ENCODE measurements at regions not wholly inside any gene's neighbourhood (a gene's known extent, or its start where the extent isn't known, plus 50 kb on each side); places are given as distances from the start of the nearest gene placed in this dataset.

DNA sequence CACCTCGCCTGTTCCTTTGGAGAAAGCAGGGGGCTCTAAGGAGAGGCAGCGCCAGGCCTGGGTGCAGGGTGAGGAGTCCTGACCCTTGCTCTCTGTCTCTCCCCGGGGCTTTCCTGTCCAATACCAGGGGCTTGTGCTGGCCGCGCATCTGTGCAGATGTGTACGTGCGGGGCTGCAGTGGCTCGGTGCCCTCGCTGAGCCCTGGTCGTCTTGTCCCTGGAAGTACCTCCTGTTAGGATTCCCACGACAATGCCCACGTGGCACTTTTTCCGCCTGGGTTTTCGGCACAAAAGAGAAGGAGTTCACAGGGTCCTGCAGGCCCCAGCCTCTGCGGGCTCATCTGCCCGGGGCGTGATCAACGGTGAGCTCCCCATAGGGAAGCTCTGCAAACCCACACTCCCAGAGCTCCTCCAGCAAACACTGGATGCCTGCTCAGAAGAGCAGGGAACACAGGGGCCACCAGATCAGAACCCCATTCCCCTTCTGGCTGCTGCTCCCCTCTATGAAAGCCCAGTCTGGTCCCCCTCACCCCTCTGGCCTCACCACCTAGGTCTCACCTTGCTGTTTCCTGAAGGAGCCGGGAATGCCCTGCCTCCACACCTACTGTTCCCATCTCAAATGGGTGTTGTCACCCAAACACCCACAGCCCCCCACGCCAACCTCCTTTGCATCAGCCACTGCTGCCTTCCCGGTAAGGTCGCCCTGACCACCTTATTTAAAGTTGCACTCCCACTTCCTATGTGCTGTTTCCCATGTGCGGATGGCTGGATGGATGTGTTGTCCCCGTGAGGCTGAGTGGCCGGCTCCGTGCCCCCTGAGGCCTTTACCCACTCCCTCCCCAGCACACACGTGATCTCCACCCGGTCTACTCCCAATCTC, 62.6 kb upstream of the PRR20G start:
- DNase-seq (ENCODE audit: low read depth, low spot score): no peak

DNA sequence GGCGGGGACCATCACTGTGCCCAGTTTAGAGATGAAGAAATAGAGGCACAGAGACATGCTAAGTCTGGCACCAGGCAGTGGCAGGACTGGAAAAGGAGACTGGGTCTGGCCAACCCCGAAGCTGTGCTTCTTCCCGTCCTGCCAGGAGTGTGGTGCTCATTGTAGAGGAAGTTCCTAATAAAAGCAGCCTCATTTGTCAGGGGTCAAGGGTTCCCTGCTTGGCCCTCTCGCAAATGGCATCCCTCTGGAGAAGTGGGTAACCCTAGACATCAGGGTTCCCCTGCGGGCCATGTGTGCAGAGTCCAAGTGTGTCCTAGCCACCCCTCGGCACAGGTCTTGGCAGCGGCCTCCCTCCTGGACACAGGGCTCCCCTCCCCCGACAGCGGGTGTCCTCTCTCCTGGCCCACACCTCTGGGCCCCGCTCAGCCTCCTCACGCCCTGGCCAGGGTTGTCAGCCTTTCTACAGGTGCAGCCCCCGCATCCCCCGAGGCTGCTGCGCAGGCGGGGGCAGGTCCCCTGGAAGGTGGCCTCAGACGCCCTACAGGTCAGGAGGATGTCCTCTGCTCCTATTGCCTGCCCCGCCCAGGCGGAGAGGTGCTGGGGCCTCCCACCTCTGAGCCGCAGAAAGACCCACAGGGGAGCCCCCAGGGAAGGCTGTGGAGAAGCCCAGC, 61.8 kb upstream of the PRR20G start:
- no peak for DNase-seq (ENCODE audit: low read depth, low spot score)

DNA sequence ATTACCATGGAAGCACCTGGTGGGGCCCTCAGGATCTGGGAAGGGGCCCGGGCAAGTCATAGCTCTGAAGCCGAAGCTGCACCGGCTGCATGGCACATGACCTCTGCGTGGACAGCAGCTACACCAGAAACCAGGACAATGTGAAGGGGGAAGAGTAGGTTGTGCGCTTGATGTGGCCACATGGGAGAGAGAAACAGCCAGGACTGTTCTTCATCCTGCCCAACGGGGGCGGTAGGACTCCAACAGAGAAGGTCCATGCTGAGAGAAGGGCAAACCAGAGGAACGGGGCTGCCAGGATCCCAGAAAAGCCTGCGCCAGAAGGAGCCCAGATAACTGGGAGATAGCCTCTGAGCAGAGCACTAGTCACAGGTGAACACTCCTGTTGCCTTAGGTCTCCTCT, 54.9 kb upstream of the PRR20G start:
- peak; percentile 9 for DNase-seq (ENCODE audit: low read depth, low spot score)

DNA sequence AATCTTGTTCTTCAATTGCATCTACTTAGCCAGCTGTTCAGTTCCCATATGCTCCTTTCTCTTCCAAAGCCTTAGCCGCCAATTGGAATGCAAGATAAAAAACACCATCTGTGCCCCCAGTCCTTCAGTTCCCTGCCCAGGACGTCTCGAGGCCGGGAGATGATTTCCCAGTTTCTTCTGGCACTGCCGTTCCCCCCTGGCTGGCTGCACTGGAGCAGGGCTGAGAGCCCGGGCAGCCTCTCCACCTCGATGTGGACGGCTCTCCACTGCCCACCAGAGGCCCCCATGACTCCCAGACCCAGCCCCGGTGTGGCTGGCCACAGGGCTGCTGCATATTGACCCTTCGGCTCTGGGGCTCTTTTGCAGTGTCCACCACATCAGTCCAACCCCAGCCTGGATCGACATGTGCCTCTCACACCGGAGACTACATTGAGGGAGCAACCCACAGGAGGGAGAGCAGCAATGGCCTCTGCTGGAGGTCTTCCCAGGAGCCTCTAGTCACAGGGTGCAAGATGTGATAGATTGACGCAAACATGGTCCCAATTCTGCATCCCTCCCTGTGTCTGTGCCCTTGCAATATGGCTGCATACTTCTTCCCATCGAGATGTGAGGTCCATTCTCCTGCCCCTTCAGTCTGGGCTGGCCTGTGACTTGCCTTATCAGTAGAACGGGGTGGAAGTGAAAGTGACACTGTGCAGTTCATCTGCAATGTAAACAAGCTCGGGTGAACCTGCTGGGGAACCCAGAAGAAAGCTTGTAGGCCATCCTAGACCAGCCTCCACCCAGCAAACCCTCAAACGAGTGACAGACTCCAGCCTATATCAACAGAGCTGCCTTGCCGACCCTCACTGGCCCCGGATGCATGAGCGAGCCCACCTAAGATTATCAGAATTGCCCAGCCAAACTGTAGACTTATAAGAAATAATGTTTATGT, 52.3 kb upstream of the PRR20G start:
- no peak for DNase-seq (ENCODE audit: low read depth, low spot score)

DNA sequence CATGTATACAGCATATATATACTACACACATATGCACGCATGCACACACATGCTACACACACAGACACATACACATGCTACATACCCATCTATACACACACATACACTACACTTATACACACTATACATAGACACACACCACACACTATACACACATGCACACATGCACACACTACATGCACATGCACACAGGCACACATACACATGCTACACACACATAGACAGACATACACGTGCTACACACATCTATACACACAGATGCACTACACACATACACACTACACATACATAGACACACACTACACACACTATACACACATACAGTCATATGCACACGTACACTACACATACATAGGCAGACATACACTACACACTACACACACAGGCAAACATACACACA, 51.2 kb upstream of the PRR20G start:
- DNase-seq (ENCODE audit: low read depth, low spot score): no peak

DNA sequence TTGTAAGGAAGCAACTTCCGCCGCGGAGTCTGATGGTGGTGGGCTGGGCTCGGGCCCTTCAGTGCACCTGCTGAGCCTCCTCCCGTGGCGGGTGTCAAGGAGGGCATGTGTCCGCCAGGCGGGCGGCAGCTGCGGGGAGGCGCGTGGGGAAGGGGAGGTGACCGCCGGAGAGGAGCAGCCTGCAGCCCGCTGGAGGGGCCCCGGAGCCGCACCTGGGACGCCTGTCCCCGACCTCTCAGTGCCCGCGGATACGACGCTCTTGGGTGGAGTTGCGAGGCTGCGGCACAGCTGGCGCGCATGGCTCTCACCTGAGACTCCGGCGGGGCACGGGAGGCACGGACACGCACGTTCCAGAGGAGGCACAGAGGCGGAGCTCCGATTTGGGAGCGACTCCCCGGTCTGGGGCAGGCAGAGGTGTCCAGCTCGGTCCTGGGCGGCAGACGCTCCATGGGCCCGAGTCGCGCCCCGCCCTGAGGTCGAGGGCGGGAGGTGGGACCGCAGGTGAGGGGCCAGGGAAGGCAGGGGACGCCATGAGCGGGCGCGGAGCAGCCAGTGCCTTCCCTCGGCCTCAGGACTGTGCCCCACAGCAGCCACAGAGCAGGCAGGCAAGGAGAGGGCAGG, 50.2 kb upstream of the PRR20G start:
- no peak for DNase-seq (ENCODE audit: low read depth, low spot score)
